NCI-H226 (cell line): ENCODE measurements at regions not wholly inside any gene's neighbourhood (a gene's known extent, or its start where the extent isn't known, plus 50 kb on each side); places are given as distances from the start of the nearest gene placed in this dataset.
"Not testable (repeated sequence)": the region's sequence is repeated elsewhere in the genome, so short reads cannot be mapped to it uniquely, and the experiment has no call there.

Source experiments
- DNase-seq: peaks from one replicate; pipeline ENCODE4 v3.0.0-alpha.2; 2015

- no peak for DNase-seq
Observed at GRCh38 chr6:103722683-103723082, 1137.0 kb downstream of the HACE1 start.

DNA sequence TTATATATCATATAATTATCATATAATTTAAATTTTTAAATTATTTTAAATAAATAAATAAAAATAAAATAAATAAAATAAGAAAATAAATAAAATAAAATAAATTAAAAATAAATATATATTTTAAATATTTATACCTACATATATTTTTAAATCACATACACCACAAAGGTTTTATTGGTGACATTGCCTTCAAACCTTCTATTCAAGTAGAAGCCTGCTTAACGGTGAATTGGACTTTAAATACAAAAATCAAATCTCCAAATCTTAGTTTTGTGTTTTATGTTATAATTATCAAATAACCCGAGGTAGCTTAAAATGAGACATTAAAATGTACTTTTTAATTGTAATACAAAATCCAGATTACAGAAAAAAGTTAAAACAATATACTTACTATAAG is 1137.8 kb downstream of the HACE1 start:
- DNase-seq = no peak

- no peak for DNase-seq
Observed at GRCh38 chr6:103720393-103720792, 1139.3 kb downstream of the HACE1 start.

DNA sequence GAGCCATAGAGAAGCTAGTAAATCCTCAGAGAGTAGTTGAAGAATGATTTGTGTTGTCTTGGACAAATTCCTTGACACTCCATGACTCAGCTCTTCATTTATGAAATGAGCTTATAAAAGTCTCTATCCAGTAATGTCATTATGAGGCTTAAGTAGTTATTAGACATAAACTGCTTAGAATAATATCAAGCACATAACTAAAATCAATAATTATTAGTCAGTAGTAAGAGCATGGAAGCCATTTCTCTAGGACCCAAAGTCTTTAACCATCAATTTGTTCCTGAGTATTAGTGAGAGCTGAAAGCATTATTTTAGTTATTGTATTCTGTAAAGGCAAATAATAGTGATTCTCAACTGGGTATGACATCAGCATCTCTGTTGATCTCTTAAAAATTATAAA is 1140.2 kb downstream of the HACE1 start:
- no peak for DNase-seq

GRCh38 chr6:103715269-103715668 is 1144.5 kb downstream of the HACE1 start:
- DNase-seq = no peak

- DNase-seq = not testable (repeated sequence)
Observed at GRCh38 chr6:103709236-103709635, 1150.5 kb downstream of the HACE1 start.

DNA sequence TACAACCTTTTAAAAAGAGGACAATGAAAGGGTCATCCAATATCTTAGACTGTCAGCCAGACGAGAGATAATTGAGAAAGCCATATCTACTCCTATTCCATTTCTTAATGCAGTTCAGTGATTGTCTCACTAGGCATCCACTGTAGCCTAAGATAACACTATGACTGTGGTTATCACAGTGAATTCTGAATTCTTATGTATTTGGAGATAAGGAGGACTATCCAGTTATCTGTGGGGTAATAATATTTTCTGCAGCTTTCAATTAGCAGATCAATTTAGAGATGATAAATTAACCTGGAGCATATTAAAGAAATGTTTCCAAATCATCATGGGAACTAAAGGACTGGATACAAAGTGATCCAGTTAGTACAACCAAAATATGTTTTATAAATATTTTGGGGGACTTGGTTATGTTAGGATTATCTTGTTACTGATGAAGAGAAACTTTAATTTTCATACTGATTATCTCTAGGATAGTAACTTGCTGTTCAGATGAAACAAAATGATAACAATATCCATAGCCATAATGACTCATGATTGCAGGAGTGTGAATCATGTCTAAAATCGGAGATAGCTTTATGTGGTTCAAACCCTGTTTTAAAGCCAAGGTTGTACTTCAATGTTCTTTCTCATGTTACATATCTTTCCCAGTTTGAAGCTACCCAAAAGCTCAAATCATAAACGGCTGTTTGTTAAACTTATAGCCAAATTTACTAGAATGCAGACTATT is 1152.0 kb downstream of the HACE1 start:
- DNase-seq = peak; percentile 16

- no peak for DNase-seq
Observed at GRCh38 chr6:103699769-103700168, 1160.0 kb downstream of the HACE1 start.

- DNase-seq = no peak
Observed at GRCh38 chr6:103687430-103687829, 1172.3 kb downstream of the HACE1 start.

DNA sequence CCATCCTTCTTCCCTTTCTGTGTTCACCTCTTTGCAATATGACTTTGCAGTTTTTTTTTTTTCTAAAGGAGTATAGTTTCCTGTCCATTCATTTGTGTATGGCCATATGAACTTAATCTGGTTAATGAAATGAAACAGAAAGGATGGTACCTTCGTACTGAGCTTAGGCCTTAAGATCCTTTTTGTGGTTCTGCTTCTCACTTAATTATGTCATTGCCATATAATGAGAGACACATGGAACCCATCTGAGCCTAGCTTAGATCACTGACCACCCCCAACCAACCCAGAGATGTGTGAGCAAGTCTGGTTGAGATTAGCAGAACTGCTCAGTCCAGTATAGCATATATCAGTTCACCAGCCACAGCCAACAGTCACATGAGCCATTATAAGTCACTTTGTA is 1179.6 kb downstream of the HACE1 start:
- DNase-seq = no peak

DNA sequence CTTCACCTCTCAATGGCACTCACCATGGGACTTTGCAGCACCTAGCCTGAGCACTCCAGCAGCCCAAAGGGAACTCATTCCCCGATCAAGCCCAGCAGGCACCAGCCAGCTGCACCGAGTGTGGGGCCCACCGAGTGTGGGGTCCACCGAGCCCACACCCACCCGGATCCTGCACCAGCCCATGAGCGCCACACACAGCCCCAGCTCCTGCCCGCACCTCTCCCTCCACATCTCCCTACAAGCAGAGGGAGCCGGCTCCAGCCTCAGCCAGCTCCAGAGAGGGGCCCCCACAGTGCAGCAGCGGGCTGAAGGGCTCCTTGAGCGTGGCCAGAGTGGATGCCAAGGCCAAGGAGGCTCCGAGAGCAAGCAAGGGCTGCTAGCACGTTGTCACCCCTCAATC is 1182.4 kb downstream of the HACE1 start:
- DNase-seq = no peak

GRCh38 chr6:103675807-103676406 is 1183.8 kb downstream of the HACE1 start:
- peak; percentile 3 for DNase-seq

DNA sequence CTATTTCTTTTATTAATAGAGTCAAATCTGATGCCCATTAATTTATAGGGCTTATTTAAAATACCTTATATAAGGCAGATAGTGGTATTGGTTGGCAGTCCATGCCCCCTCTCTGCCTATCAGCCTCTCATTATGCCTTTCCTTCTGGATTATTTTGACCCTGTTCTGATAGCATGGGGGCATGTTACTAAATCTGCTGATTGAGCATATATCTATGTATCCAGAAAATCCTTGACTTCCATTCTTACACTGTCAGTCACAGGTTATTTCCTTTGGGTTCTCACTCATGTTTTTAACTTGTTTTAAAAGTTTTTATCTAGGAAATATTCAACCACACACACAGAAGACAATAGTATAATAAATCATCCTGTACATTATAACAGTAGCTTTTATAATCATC is 1184.9 kb downstream of the HACE1 start:
- no peak for DNase-seq

DNA sequence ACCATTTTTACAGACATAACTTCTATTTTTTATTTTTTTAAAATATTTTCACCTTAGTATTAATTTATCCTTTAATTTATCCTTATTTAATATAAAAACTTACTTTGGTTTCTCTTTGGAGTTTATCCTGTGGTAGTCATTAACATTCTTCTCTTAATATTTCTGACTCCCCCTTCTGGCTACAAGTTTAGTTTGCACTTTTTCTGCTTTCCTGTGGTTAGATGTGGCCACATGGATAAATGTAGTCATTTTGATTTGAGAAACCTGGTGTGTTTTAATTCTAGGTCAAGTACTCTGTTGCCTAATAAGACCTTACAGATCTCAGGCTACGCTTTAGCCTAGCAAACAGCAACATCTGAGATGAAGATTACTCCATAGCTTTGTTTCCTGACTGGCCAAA is 1187.5 kb downstream of the HACE1 start:
- DNase-seq = peak; percentile 17

DNA sequence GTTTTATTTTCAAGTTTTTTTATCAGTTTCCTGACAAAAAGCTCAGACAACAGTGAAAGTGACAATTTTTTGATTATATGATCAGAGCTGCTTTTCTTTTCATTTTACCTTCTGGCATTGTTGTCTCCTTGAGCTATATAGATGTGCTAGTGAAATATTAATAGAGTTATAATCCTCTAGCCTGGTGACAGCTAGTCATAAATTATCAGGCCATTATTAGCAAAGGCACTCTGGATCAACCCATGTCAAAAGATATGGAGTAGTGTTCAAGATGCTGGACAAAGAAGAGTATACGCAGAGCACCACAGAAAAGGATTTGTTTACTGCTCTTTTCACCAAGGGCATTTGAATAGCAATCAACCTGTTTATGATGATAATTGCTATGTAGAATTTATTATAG is 1230.1 kb downstream of the HACE1 start:
- no peak for DNase-seq

- DNase-seq = no peak
Observed at GRCh38 chr6:103617642-103618041, 1242.1 kb downstream of the HACE1 start.

GRCh38 chr6:103587722-103588121 is 1272.0 kb downstream of the HACE1 start:
- DNase-seq = no peak

DNA sequence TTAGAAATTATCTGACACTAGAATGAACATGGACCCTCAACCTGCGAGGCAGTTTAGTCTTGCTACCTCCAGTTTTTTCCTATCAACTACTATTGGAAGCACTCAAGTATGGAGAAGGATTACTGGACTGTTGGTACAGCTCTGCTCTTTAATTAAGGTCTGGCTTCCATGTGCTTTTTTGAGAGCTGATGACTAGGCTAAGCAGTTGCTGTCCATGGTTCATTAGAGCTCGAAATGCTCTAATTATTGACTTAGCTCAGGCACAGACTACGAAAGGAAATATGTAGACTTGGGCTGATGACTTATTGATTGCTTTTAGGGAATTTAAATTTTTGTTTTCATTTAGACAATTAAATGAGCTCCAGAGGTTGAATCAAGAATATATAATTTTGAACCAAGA is 1281.6 kb downstream of the HACE1 start:
- no peak for DNase-seq

- DNase-seq = no peak
Observed at GRCh38 chr6:103570431-103570830, 1289.3 kb downstream of the HACE1 start.

DNA sequence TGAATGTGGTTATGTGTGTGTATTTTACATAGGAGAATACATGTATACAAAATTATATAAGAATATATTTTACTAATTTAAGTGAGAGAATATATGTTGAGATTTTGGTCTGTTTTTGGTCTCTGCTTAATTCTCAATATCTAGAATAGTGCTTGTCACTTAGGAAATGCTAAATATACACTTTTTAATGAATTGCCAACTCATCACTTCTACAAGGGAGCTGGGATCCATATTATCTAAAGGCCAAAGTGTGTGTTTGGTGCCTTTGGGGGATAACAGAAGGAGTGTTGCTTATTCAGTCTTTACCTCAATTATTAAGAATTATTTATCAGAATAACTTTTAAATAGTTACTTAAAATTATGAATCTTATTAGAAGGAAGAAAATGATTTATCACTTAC is 1304.8 kb downstream of the HACE1 start:
- no peak for DNase-seq

- DNase-seq = no peak
Observed at GRCh38 chr6:103538381-103538780, 1321.3 kb downstream of the HACE1 start.

DNA sequence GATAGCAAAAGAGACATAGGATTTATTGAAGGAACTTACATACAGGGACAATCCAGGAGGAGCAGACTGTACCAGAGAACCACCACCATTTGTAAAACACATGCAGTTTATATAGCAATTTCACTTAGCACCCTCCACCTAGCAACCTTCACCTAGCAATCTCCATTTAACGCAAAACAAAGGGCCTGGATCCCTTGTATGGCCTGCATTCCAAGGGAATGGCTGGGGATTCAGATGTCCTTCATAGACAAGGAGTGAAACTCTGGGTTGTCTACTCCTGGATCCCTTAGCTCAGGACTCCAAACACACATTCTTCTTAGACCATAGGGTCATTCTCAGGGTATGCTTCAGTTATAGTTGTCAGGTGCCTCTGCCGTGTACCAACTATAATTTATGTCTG is 1324.9 kb downstream of the HACE1 start:
- DNase-seq = no peak

DNA sequence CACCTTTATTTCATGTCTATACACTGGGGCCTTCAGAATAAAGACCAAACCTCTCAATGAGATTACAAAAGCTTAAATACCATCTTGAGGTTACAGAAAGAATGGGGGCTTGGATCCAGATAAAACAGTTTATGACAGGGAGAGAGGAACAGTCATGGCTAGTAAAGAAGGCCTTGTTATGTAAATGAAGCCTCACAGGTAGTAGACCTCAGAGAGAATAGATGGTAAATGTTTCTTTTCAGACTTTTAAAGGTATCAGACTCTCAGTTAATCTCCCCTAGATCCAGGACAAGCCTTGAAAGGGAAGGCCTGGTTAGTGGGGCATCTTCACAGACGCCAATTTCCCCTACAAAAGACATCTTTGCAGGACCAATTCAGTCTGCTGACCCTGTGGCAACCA is 1325.6 kb downstream of the HACE1 start:
- no peak for DNase-seq

GRCh38 chr6:103522045-103522444 is 1337.7 kb downstream of the HACE1 start:
- DNase-seq = no peak

GRCh38 chr6:103516336-103516735 is 1343.4 kb downstream of the HACE1 start:
- no peak for DNase-seq
